CD4-positive, alpha-beta T cell treated with Interleukin-1 beta for 1 hour (primary cell): ENCODE measurements at regions not wholly inside any gene's neighbourhood (a gene's known extent, or its start where the extent isn't known, plus 50 kb on each side); places are given as distances from the start of the nearest gene placed in this dataset.
"Not testable (repeated sequence)": the region's sequence is repeated elsewhere in the genome, so short reads cannot be mapped to it uniquely, and the experiment has no call there.

Experiments
- DNase-seq, 2 donors: peaks; one replicate each; pipeline ENCODE4 v3.0.0-alpha.2; 2020 to 2022

GRCh38 chr13:61696676-61697075 lies 281.0 kb upstream of the PCDH20 start:
- no peak for DNase-seq

- no peak for DNase-seq
Measured at GRCh38 chr13:61695147-61695546, 279.5 kb upstream of the PCDH20 start.

GRCh38 chr13:61692691-61693090 lies 277.0 kb upstream of the PCDH20 start:
- no peak for DNase-seq

- no peak for DNase-seq
Measured at GRCh38 chr13:61685682-61686012, 270.0 kb upstream of the PCDH20 start.

- no peak for DNase-seq
Measured at GRCh38 chr13:61684976-61685681, 269.5 kb upstream of the PCDH20 start.

GRCh38 chr13:61672756-61673155 lies 257.1 kb upstream of the PCDH20 start:
- DNase-seq, result no peak

GRCh38 chr13:61670384-61671161 lies 254.9 kb upstream of the PCDH20 start:
- no peak for DNase-seq

- no peak for DNase-seq
Measured at GRCh38 chr13:61664801-61665705, 249.4 kb upstream of the PCDH20 start.

- no peak for DNase-seq
Measured at GRCh38 chr13:61654481-61654880, 238.8 kb upstream of the PCDH20 start.

- no peak for DNase-seq
Measured at GRCh38 chr13:61648547-61648946, 232.9 kb upstream of the PCDH20 start.

- no peak for DNase-seq
Measured at GRCh38 chr13:61612192-61612591, 196.5 kb upstream of the PCDH20 start.

GRCh38 chr13:61608138-61608537 lies 192.5 kb upstream of the PCDH20 start:
- DNase-seq, result no peak

- no peak for DNase-seq
Measured at GRCh38 chr13:61600360-61601033, 184.8 kb upstream of the PCDH20 start.

- DNase-seq, result no peak
Measured at GRCh38 chr13:61592489-61592888, 176.8 kb upstream of the PCDH20 start.

- DNase-seq, result no peak
Measured at GRCh38 chr13:61575973-61576372, 160.3 kb upstream of the PCDH20 start.

- no peak for DNase-seq
Measured at GRCh38 chr13:61563645-61564044, 148.0 kb upstream of the PCDH20 start.

GRCh38 chr13:61546911-61547310 lies 131.3 kb upstream of the PCDH20 start:
- no peak for DNase-seq

- no peak for DNase-seq
Measured at GRCh38 chr13:61546413-61546812, 130.8 kb upstream of the PCDH20 start.

- DNase-seq, result no peak
Measured at GRCh38 chr13:61536433-61536832, 120.8 kb upstream of the PCDH20 start.

GRCh38 chr13:61531383-61532065 lies 115.9 kb upstream of the PCDH20 start:
- no peak for DNase-seq

- not testable (repeated sequence) for DNase-seq
Measured at GRCh38 chr13:61519214-61519613, 103.6 kb upstream of the PCDH20 start.

GRCh38 chr13:61508936-61509335 lies 93.3 kb upstream of the PCDH20 start:
- no peak for DNase-seq
